Lower leg skin (tissue), 3 donors: ENCODE measurements at regions not wholly inside any gene's neighbourhood (a gene's known extent, or its start where the extent isn't known, plus 50 kb on each side); places are given as distances from the start of the nearest gene placed in this dataset.

ENCODE experiments used
- CTCF ChIP-seq, 3 donors: fragments of 450-650 bp; IDR thresholded peaks; one replicate each; pipeline ENCODE4 v1.5.1; 2016; ENCODE audit warnings: antibody characterized with exemption in 3 of 3, mild to moderate bottlenecking in 3 of 3, moderate library complexity in 2 of 3
- POLR2A ChIP-seq, 2 donors: fragments of 450-650 bp; IDR thresholded peaks; one replicate each; pipeline ENCODE4 v1.6.1; 2016 to 2017; ENCODE audit warnings: antibody characterized with exemption in 2 of 2, mild to moderate bottlenecking in 1 of 2, moderate library complexity in 1 of 2

GRCh38 chr6:3911614-3912336 lies 62.6 kb downstream of the FAM50B start:
- TF ChIP-seq CTCF (IDR thresholded peaks at IDR 0.05) = no peak
- TF ChIP-seq POLR2A (IDR thresholded peaks at IDR 0.05) = no peak
